Activated T-helper 1 cell treated with anti-CD3 and anti-CD28 coated beads, Interleukin-2, amount 50 U/mL, for 16 hours (primary cell): ENCODE measurements at regions not wholly inside any gene's neighbourhood (a gene's known extent, or its start where the extent isn't known, plus 50 kb on each side); places are given as distances from the start of the nearest gene placed in this dataset.

Source experiments
- DNase-seq, 2 donors: peaks; one replicate each; pipeline ENCODE4 v3.0.0-alpha.2; 2020; ENCODE audit warnings: low read depth in 1 of 2, low spot score in 1 of 2

GRCh38 chr4:13133700-13134099 lies 350.4 kb downstream of the RAB28 start:
- DNase-seq, result no peak

GRCh38 chr4:13130848-13131247 lies 353.3 kb downstream of the RAB28 start:
- no peak for DNase-seq

- no peak for DNase-seq
Observed at GRCh38 chr4:13129095-13129494, 355.0 kb downstream of the RAB28 start.

GRCh38 chr4:13126976-13127910 lies 356.9 kb downstream of the RAB28 start:
- DNase-seq, result no peak

GRCh38 chr4:13118633-13119032 lies 365.5 kb downstream of the RAB28 start:
- no peak for DNase-seq

GRCh38 chr4:13117185-13117584 lies 367.0 kb downstream of the RAB28 start:
- DNase-seq, result no peak

GRCh38 chr4:13112030-13112429 lies 372.1 kb downstream of the RAB28 start:
- DNase-seq, result no peak

GRCh38 chr4:13109536-13109935 lies 374.6 kb downstream of the RAB28 start:
- no peak for DNase-seq

- DNase-seq, result no peak
Observed at GRCh38 chr4:13108096-13108495, 376.0 kb downstream of the RAB28 start.

- DNase-seq, result no peak
Observed at GRCh38 chr4:13103382-13104015, 380.6 kb downstream of the RAB28 start.

- no peak for DNase-seq
Observed at GRCh38 chr4:13102092-13102742, 381.9 kb downstream of the RAB28 start.

- DNase-seq, result no peak
Observed at GRCh38 chr4:13097971-13098370, 386.2 kb downstream of the RAB28 start.

- no peak for DNase-seq
Observed at GRCh38 chr4:13095722-13096121, 388.4 kb downstream of the RAB28 start.

GRCh38 chr4:13093170-13093569 lies 391.0 kb downstream of the RAB28 start:
- no peak for DNase-seq

GRCh38 chr4:13092702-13093101 lies 391.4 kb downstream of the RAB28 start:
- no peak for DNase-seq

- no peak for DNase-seq
Observed at GRCh38 chr4:13089659-13089998, 394.5 kb downstream of the RAB28 start.

- DNase-seq, result no peak
Observed at GRCh38 chr4:13088726-13089658, 395.1 kb downstream of the RAB28 start.

GRCh38 chr4:13087041-13087440 lies 397.1 kb downstream of the RAB28 start:
- DNase-seq, result no peak

- DNase-seq, result no peak
Observed at GRCh38 chr4:13084210-13084609, 399.9 kb downstream of the RAB28 start.

- no peak for DNase-seq
Observed at GRCh38 chr4:13081830-13082229, 402.3 kb downstream of the RAB28 start.

GRCh38 chr4:13067077-13067476 lies 417.1 kb downstream of the RAB28 start:
- DNase-seq, result no peak
